HCT116 (cell line): ENCODE measurements at regions not wholly inside any gene's neighbourhood (a gene's known extent, or its start where the extent isn't known, plus 50 kb on each side); places are given as distances from the start of the nearest gene placed in this dataset.

Experiments used
- ATAC-seq: fragments of 200-7000 bp; cut with Tn5 transposase; 2 replicates; pipeline ENCODE4 v1.9.1; 2020; ENCODE audit warnings: mild to moderate bottlenecking, moderate library complexity
- BruUV-seq: library from RNA; stranded (reverse); fragments of 400-500 nt; replicated peaks from 2 replicates; lab custom pipeline; 2021; lab: Mats Ljungman, UMichigan
- CTCF ChIA-PET: fragments of 300-600 bp; sonication (Branson Sonifier 250); formaldehyde crosslinking; loops from one replicate; lab custom pipeline; 2021; ENCODE audit warnings: antibody characterized with exemption; lab: Charles Lee
- POLR2A ChIA-PET: fragments of 300-600, 350-600 bp; sonication (Branson Sonifier 250); formaldehyde crosslinking; loops from one replicate; lab custom pipeline; 2021; ENCODE audit warnings: antibody characterized with exemption; lab: Charles Lee
- RAD21 ChIA-PET, 2 experiments: fragments of 300-600 bp; sonication (Branson Sonifier 250); formaldehyde crosslinking; loops; one replicate each; lab custom pipeline; 2023; ENCODE audit warnings: low total read pairs in 2 of 2; ENCODE audit not compliant: uncharacterized antibody in 2 of 2, unreplicated experiment in 2 of 2, low non-redundant PET in 1 of 2; lab: Charles Lee
- DNase-seq: peaks from one replicate; pipeline ENCODE4 v3.0.0-alpha.2; 2010; ENCODE audit warnings: low read depth, low spot score
- H2AFZ ChIP-seq: fragments of 200-600 bp; shearing (Covaris generic), sonication (generic); 2 replicates; pipeline ENCODE4 v1.6.1; 2017; ENCODE audit warnings: low read depth, mixed run types, mixed read lengths, antibody characterized with exemption, low read length; ENCODE audit not compliant: poor library complexity, severe bottlenecking
- H3K27ac ChIP-seq: 2 replicates; pipeline ENCODE4 v1.5.1; 2012; ENCODE audit warnings: low read depth, low read length
- H3K27me3 ChIP-seq: fragments of 200-600 bp; sonication (generic); 2 replicates; pipeline ENCODE4 v1.6.1; 2016; ENCODE audit warnings: mixed run types, low read length, mixed read lengths; ENCODE audit not compliant: insufficient read depth
- H3K36me3 ChIP-seq, 2 experiments: fragments of 200-500 bp in 1 of 2; fragments of 200-600 bp in 1 of 2; sonication (Bioruptor generic) in 1 of 2; sonication (generic) in 1 of 2; 2 replicates each; pipeline versions ENCODE4 v1.5.1 to v1.6.1; 2014 to 2016; ENCODE audit warnings: low read length in 2 of 2, inconsistent platforms in 1 of 2, mixed read lengths in 1 of 2, mixed run types in 1 of 2; ENCODE audit not compliant: insufficient read depth in 2 of 2, control insufficient read depth in 1 of 2
- H3K4me1 ChIP-seq, 2 experiments: fragments of 200-600 bp in 1 of 2; sonication (generic) in 1 of 2; 2 replicates each; pipeline versions ENCODE4 v1.5.1 to v1.6.1; 2012 to 2017; ENCODE audit warnings: low read length in 2 of 2, inconsistent platforms in 1 of 2, mild to moderate bottlenecking in 1 of 2, mixed read lengths in 1 of 2, mixed run types in 1 of 2, moderate library complexity in 1 of 2; ENCODE audit not compliant: insufficient read depth in 2 of 2, control insufficient read depth in 1 of 2
- H3K4me2 ChIP-seq: fragments of 200-600 bp; sonication (generic); 2 replicates; pipeline ENCODE4 v1.6.1; 2017; ENCODE audit warnings: mixed run types, low read length, mixed read lengths
- H3K4me3 ChIP-seq, 2 experiments: fragments of 200-600 bp in 1 of 2; sonication (generic) in 1 of 2; replicated peaks in 1 of 2; 2 replicates each; pipeline ENCODE4 v1.5.1; 2011 to 2016; ENCODE audit warnings: low read length in 2 of 2, control low read depth in 1 of 2, low read depth in 1 of 2, mild to moderate bottlenecking in 1 of 2, mixed read lengths in 1 of 2, mixed run types in 1 of 2
- H3K79me2 ChIP-seq: fragments of 200-600 bp; sonication (generic); 2 replicates; pipeline ENCODE4 v1.6.1; 2017; ENCODE audit warnings: mild to moderate bottlenecking, mixed run types, low read length, moderate library complexity, mixed read lengths; ENCODE audit not compliant: insufficient read depth
- H3K9ac ChIP-seq: fragments of 200-600 bp; sonication (generic); 2 replicates; pipeline ENCODE4 v1.6.1; 2016; ENCODE audit warnings: low read length, mixed read lengths
- H3K9me2 ChIP-seq: fragments of 200-600 bp; sonication (generic), shearing (Covaris generic); 2 replicates; pipeline ENCODE4 v1.6.1; 2017; ENCODE audit warnings: mixed run types, mild to moderate bottlenecking, moderate library complexity; ENCODE audit not compliant: insufficient read depth
- H3K9me3 ChIP-seq, 2 experiments: fragments of 200-500 bp in 1 of 2; fragments of 200-600 bp in 1 of 2; sonication (Bioruptor generic) in 1 of 2; sonication (generic) in 1 of 2; 2 replicates each; pipeline ENCODE4 v1.6.1; 2014 to 2017; ENCODE audit warnings: low read length in 2 of 2, mixed read lengths in 2 of 2, inconsistent platforms in 1 of 2, low read depth in 1 of 2, mild to moderate bottlenecking in 1 of 2, mixed run types in 1 of 2, moderate library complexity in 1 of 2; ENCODE audit not compliant: control insufficient read depth in 1 of 2, insufficient read depth in 1 of 2
- H4K20me1 ChIP-seq: fragments of 200-600 bp; sonication (generic), shearing (Covaris generic); 2 replicates; pipeline ENCODE4 v1.6.1; 2017; ENCODE audit warnings: mixed run types, mild to moderate bottlenecking, moderate library complexity; ENCODE audit not compliant: insufficient read depth
- CEBPB ChIP-seq: IDR thresholded peaks from 2 replicates; pipeline ENCODE4 v1.6.1; 2012; ENCODE audit warnings: low read depth
- EGR1 ChIP-seq: IDR thresholded peaks from 2 replicates; pipeline ENCODE4 v1.6.1; 2012; ENCODE audit warnings: low read depth
- EZH2 ChIP-seq: fragments of 200-600 bp; sonication (generic); IDR thresholded peaks from 2 replicates; pipeline ENCODE4 v1.6.1; 2017; ENCODE audit warnings: antibody characterized with exemption, mixed run types
- FOSL1 ChIP-seq: IDR thresholded peaks from 2 replicates; pipeline ENCODE4 v1.6.1; 2012; ENCODE audit warnings: low read depth
- JUND ChIP-seq: IDR thresholded peaks from 2 replicates; pipeline ENCODE4 v1.6.1; 2012
- POLR2A ChIP-seq: IDR thresholded peaks from 2 replicates; pipeline ENCODE4 v1.7.0; 2011; ENCODE audit warnings: borderline replicate concordance; ENCODE audit not compliant: insufficient read depth, insufficient read length; ENCODE audit errors: extremely low read depth
- POLR2AphosphoS5 ChIP-seq: IDR thresholded peaks from 2 replicates; pipeline ENCODE4 v1.6.1; 2011; ENCODE audit warnings: mild to moderate bottlenecking, low read depth, low read length, moderate library complexity
- SIN3A ChIP-seq: IDR thresholded peaks from 2 replicates; pipeline ENCODE4 v1.6.1; 2012; ENCODE audit warnings: low read depth
- SRF ChIP-seq: IDR thresholded peaks from 2 replicates; pipeline ENCODE4 v1.6.1; 2012; ENCODE audit warnings: low read depth
- TCF7L2 ChIP-seq: IDR thresholded peaks from 2 replicates; pipeline ENCODE4 v1.7.0; 2011; ENCODE audit warnings: borderline replicate concordance, inconsistent platforms; ENCODE audit not compliant: insufficient read depth, insufficient read length; ENCODE audit errors: extremely low read depth
- YY1 ChIP-seq: IDR thresholded peaks from 2 replicates; pipeline ENCODE4 v1.6.1; 2011; ENCODE audit warnings: low read length, low read depth, moderate library complexity, mild to moderate bottlenecking; ENCODE audit not compliant: insufficient replicate concordance; ENCODE audit errors: extremely low read depth
- intact Hi-C: fragments of 100-400 bp; cut with micrococcal nuclease; formaldehyde crosslinking; loops from 2 replicates; pipeline ENCODE4 v1.10.0; 2022
- TF ChIP-seq, protein P1 (sequence below), 3 experiments: fragments of 200-600 bp in 1 of 3; sonication (generic) in 1 of 3; IDR thresholded peaks in 2 of 3; conservative IDR thresholded peaks in 1 of 3; 2 replicates each; pipeline ENCODE4 v1.5.1; 2012 to 2017; ENCODE audit warnings: low read depth in 2 of 3, low read length in 2 of 3, antibody characterized with exemption in 1 of 3, borderline replicate concordance in 1 of 3, control low read depth in 1 of 3, mild to moderate bottlenecking in 1 of 3, mixed read lengths in 1 of 3, mixed run types in 1 of 3, moderate library complexity in 1 of 3; ENCODE audit not compliant: insufficient read depth in 1 of 3
- TF ChIP-seq, protein P2 (sequence below): IDR thresholded peaks from 2 replicates; pipeline ENCODE4 v1.6.1; 2012

DNA sequence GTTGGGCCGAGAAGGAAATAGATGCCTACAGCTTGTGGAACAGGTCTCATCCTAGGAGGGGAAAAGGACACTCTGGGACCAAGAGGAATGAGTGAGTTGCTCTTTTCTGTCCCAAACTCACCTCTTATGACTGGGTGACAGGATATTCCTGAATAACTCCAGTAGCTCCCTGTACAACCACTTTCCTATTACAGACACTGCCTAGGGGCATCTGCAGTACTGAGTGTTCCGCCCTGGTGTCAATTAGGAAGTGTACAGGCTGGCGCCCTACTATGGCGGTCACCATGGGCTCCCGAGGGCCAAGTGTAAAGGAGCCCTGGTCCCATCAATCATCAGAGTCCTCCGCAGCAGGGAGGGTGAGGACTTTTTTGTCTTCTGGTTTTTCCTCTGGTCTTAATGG, 343.4 kb upstream of the USP9Y start (continued):
- no peak for TF ChIP-seq EGR1
- no peak for TF ChIP-seq JUND
- TF ChIP-seq YY1, result no peak
- TF ChIP-seq FOSL1, result no peak
- TF ChIP-seq SRF, result no peak
- no peak for TF ChIP-seq CEBPB
- TF ChIP-seq POLR2A, result no peak
- TF ChIP-seq EZH2, result no peak
- no peak for TF ChIP-seq TCF7L2
- no peak for TF ChIP-seq SIN3A

DNA sequence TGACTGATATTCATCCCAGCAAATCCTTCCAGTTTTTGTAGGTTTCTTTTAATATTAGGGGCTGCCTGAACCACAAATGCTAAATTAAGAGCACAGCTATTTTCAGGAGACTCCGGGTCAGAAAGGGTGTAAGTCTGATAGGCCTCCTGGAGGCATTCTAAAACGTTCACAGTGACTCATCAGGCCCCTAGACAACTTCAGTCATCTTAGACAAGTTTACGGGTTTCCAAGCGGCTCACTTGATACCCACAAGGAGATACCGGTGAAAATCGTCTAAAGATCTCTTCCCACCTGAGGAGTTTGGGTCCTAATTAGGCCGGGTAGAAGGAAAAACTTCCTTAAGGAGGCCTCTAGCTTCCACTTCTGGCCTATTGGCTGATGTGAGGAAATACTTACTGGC, 342.7 kb upstream of the USP9Y start:
- Histone ChIP-seq H4K20me1 (no peaks in the 10 kb centered on the region), H3K4me1 (no peaks in the 10 kb centered on the region), H3K79me2 (no peaks in the 10 kb centered on the region), H2AFZ (no peak overlapping the region), H3K36me3 (no peaks in the 10 kb centered on the region), H3K4me2 (no peak overlapping the region), H3K9me2 (no peaks in the 10 kb centered on the region), H3K9ac (no peak overlapping the region), H3K27me3 (no peaks in the 10 kb centered on the region), H3K9me3 (no peaks in the 10 kb centered on the region), H3K27ac (no peak overlapping the region), H3K4me3 (no peak overlapping the region)
- ChIA-PET RAD21 (no interaction called here), CTCF (no interaction called here), POLR2A (no interaction called here)
- BruUV-seq, result no TSS peak
- ATAC-seq (no peak), DNase-seq (no peak)
- intact Hi-C loops, result no loop called here
- TF ChIP-seq, protein P1, sequence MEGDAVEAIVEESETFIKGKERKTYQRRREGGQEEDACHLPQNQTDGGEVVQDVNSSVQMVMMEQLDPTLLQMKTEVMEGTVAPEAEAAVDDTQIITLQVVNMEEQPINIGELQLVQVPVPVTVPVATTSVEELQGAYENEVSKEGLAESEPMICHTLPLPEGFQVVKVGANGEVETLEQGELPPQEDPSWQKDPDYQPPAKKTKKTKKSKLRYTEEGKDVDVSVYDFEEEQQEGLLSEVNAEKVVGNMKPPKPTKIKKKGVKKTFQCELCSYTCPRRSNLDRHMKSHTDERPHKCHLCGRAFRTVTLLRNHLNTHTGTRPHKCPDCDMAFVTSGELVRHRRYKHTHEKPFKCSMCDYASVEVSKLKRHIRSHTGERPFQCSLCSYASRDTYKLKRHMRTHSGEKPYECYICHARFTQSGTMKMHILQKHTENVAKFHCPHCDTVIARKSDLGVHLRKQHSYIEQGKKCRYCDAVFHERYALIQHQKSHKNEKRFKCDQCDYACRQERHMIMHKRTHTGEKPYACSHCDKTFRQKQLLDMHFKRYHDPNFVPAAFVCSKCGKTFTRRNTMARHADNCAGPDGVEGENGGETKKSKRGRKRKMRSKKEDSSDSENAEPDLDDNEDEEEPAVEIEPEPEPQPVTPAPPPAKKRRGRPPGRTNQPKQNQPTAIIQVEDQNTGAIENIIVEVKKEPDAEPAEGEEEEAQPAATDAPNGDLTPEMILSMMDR (IDR thresholded peaks at IDR 0.05 in 2 of 3, conservative IDR thresholded peaks at IDR 0.05 in 1 of 3; ENCODE audit: borderline replicate concordance in 1 of 3, insufficient read depth in 1 of 3, low read depth in 2 of 3, low read length in 2 of 3), result no peak
- no peak for TF ChIP-seq YY1
- TF ChIP-seq POLR2AphosphoS5, result no peak
- TF ChIP-seq, protein P2, sequence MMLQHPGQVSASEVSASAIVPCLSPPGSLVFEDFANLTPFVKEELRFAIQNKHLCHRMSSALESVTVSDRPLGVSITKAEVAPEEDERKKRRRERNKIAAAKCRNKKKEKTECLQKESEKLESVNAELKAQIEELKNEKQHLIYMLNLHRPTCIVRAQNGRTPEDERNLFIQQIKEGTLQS, result no peak
- TF ChIP-seq SRF, result no peak
- TF ChIP-seq CEBPB, result no peak
- no peak for TF ChIP-seq JUND
